IMR-90 (cell line): ENCODE measurements at regions not wholly inside any gene's neighbourhood (a gene's known extent, or its start where the extent isn't known, plus 50 kb on each side); places are given as distances from the start of the nearest gene placed in this dataset.

ENCODE experiments used
- ATAC-seq: fragments of 200-7000 bp; cut with Tn5 transposase; 2 replicates; pipeline ENCODE4 v1.9.1; 2020; ENCODE audit warnings: low read depth, mild to moderate bottlenecking, moderate library complexity
- BruUV-seq: library from RNA; stranded (reverse); fragments of 400-500 nt; replicated peaks from 2 replicates; lab custom pipeline; 2021; lab: Mats Ljungman, UMichigan
- CTCF ChIA-PET: fragments of 300-600 bp; formaldehyde crosslinking; extraction: SDS; loops from one replicate; lab custom pipeline; 2021; ENCODE audit warnings: antibody characterized with exemption; lab: Yijun Ruan, JAX
- POLR2A ChIA-PET: fragments of 300-600 bp; sonication (Branson Sonifier 250); formaldehyde crosslinking; loops from one replicate; lab custom pipeline; 2022; ENCODE audit warnings: antibody characterized with exemption; ENCODE audit not compliant: unreplicated experiment; lab: Charles Lee
- DNase-seq: peaks from one replicate; pipeline ENCODE4 v3.0.0; 2013
- H2AFZ ChIP-seq: replicated peaks from 2 replicates; pipeline ENCODE3; 2013; ENCODE audit warnings: low read length, mild to moderate bottlenecking; ENCODE audit not compliant: poor library complexity
- H2AK5ac ChIP-seq: 2 replicates; pipeline ENCODE4 v1.6.1; 2013; ENCODE audit warnings: low read depth, low read length, inconsistent platforms
- H2AK9ac ChIP-seq: replicated peaks from 2 replicates; pipeline ENCODE3; 2013; ENCODE audit warnings: mild to moderate bottlenecking, low read depth, low read length, moderate library complexity; ENCODE audit not compliant: poor library complexity
- H2BK120ac ChIP-seq: 2 replicates; pipeline ENCODE4 v1.6.1; 2013; ENCODE audit warnings: low read depth, low read length, inconsistent platforms
- H2BK15ac ChIP-seq: 3 replicates; pipeline ENCODE4 v1.6.1; 2013; ENCODE audit warnings: low read depth, low read length, inconsistent platforms
- H2BK20ac ChIP-seq: 2 replicates; pipeline ENCODE4 v1.6.1; 2013; ENCODE audit warnings: low read depth, mild to moderate bottlenecking, inconsistent platforms, low read length, moderate library complexity
- H2BK5ac ChIP-seq: 2 replicates; pipeline ENCODE4 v1.6.1; 2013; ENCODE audit warnings: mild to moderate bottlenecking, low read depth, low read length, inconsistent platforms; ENCODE audit not compliant: poor library complexity, severe bottlenecking
- H3K14ac ChIP-seq: replicated peaks from 2 replicates; pipeline ENCODE4 v1.6.1; 2013; ENCODE audit warnings: low read depth, low read length, inconsistent platforms
- H3K18ac ChIP-seq: 2 replicates; pipeline ENCODE4 v1.6.1; 2013; ENCODE audit warnings: low read depth, low read length, control low read depth
- H3K23ac ChIP-seq: 2 replicates; pipeline ENCODE4 v1.6.1; 2013; ENCODE audit warnings: low read depth, low read length, inconsistent platforms
- H3K27ac ChIP-seq: 2 replicates; pipeline ENCODE4 v1.5.1; 2013; ENCODE audit warnings: mild to moderate bottlenecking, control low read depth, low read length; ENCODE audit not compliant: insufficient read depth
- H3K27me3 ChIP-seq: 2 replicates; pipeline ENCODE4 v1.6.1; 2013; ENCODE audit warnings: low read length; ENCODE audit not compliant: control insufficient read depth, insufficient read depth
- H3K36me3 ChIP-seq: 2 replicates; pipeline ENCODE4 v1.6.1; 2013; ENCODE audit warnings: low read length, mixed read lengths; ENCODE audit not compliant: control insufficient read depth, insufficient read depth
- H3K4ac ChIP-seq: 2 replicates; pipeline ENCODE4 v1.6.1; 2013; ENCODE audit warnings: low read depth, low read length, inconsistent platforms
- H3K4me1 ChIP-seq: 2 replicates; pipeline ENCODE4 v1.6.1; 2013; ENCODE audit warnings: low read length, mixed read lengths; ENCODE audit not compliant: control insufficient read depth, insufficient read depth
- H3K4me2 ChIP-seq: 2 replicates; pipeline ENCODE4 v1.6.1; 2013; ENCODE audit warnings: low read depth, mild to moderate bottlenecking, control low read depth, low read length, moderate library complexity
- H3K4me3 ChIP-seq: 2 replicates; pipeline ENCODE4 v1.5.1; 2013; ENCODE audit warnings: low read depth, mild to moderate bottlenecking, control low read depth, low read length, moderate library complexity; ENCODE audit not compliant: insufficient read depth
- H3K56ac ChIP-seq: 2 replicates; pipeline ENCODE4 v1.6.1; 2013; ENCODE audit warnings: low read length, inconsistent platforms; ENCODE audit not compliant: insufficient read depth; ENCODE audit errors: extremely low read depth
- H3K79me1 ChIP-seq, 2 experiments: 2 replicates each; pipeline ENCODE4 v1.6.1; 2013; ENCODE audit warnings: low read length in 2 of 2, inconsistent platforms in 1 of 2, low read depth in 1 of 2
- H3K9ac ChIP-seq: 2 replicates; pipeline ENCODE4 v1.6.1; 2013; ENCODE audit warnings: low read depth, low read length, control low read depth
- H3K9me1 ChIP-seq: 2 replicates; pipeline ENCODE4 v1.6.1; 2013; ENCODE audit warnings: low read length, inconsistent platforms; ENCODE audit not compliant: insufficient read depth
- H3K9me3 ChIP-seq: 2 replicates; pipeline ENCODE4 v1.6.1; 2013; ENCODE audit warnings: low read length; ENCODE audit not compliant: control insufficient read depth, insufficient read depth
- H4K20me1 ChIP-seq: 2 replicates; pipeline ENCODE4 v1.6.1; 2013; ENCODE audit warnings: low read length, inconsistent platforms; ENCODE audit not compliant: insufficient read depth
- H4K5ac ChIP-seq: 2 replicates; pipeline ENCODE4 v1.6.1; 2013; ENCODE audit warnings: mild to moderate bottlenecking, low read depth, low read length, control low read depth
- H4K8ac ChIP-seq, 2 experiments: 2 replicates each; pipeline ENCODE4 v1.6.1; 2013; ENCODE audit warnings: low read depth in 2 of 2, low read length in 2 of 2, control low read depth in 1 of 2, inconsistent platforms in 1 of 2
- H4K91ac ChIP-seq: 2 replicates; pipeline ENCODE4 v1.6.1; 2013; ENCODE audit warnings: low read depth, low read length, inconsistent platforms; ENCODE audit not compliant: insufficient read depth
- BHLHE40 ChIP-seq: fragments of 150-350 bp; IDR thresholded peaks from 2 replicates; pipeline ENCODE4 v1.6.1; 2016; ENCODE audit warnings: mild to moderate bottlenecking, low read depth, low read length
- CTCF ChIP-seq: conservative IDR thresholded peaks from 2 replicates; pipeline ENCODE4 v1.5.1; 2012; ENCODE audit warnings: mild to moderate bottlenecking, low read depth, low read length, improper control_type of control experiment
- MAFK ChIP-seq: IDR thresholded peaks from 2 replicates; pipeline ENCODE4 v1.6.1; 2012; ENCODE audit warnings: low read depth, low read length, improper control_type of control experiment
- MAZ ChIP-seq: IDR thresholded peaks from 2 replicates; pipeline ENCODE4 v1.6.1; 2012; ENCODE audit warnings: low read depth, mild to moderate bottlenecking, low read length, improper control_type of control experiment, moderate library complexity, borderline replicate concordance
- NFE2L2 ChIP-seq: fragments of 150-350 bp; IDR thresholded peaks from 2 replicates; pipeline ENCODE4 v1.6.1; 2016; ENCODE audit warnings: low read depth, mild to moderate bottlenecking, low read length
- SMC3 ChIP-seq: fragments of 150-350 bp; IDR thresholded peaks from 2 replicates; pipeline ENCODE4 v1.6.1; 2016; ENCODE audit warnings: low read depth, mild to moderate bottlenecking, antibody characterized with exemption, low read length, moderate library complexity
- WGBS, 2 experiments: methylation state at CpG; one replicate each; pipeline versions ENCODE4 v1.1.5 to v1.1.7; 2013; ENCODE audit warnings: missing lambda C conversion rate in 2 of 2; ENCODE audit not compliant: insufficient read length in 1 of 2; ENCODE audit errors: extremely low coverage in 2 of 2; 5-methylcytosine and 5-hydroxymethylcytosine counted together
- dilution Hi-C: fragments of 300-500 bp; cut with HindIII; formaldehyde crosslinking; loops from one replicate; pipeline ENCODE4 v1.14.3; 2018; ENCODE audit warnings: low sequenced_read_pairs; ENCODE audit not compliant: unreplicated experiment
- in situ Hi-C: fragments of 300-500 bp; cut with MboI; formaldehyde crosslinking; loops from 3 replicates; pipeline ENCODE4 v1.14.3; 2019; ENCODE audit warnings: low sequenced_read_pairs, inconsistent platforms, mixed read lengths
- intact Hi-C: fragments of 100-400 bp; cut with micrococcal nuclease; formaldehyde crosslinking; loops from 2 replicates; pipeline ENCODE4 v1.10.0; 2022

- H2BK120ac ChIP-seq = no peak overlapping the region
- ATAC-seq (no peak), DNase-seq (no peak)
- H2BK5ac ChIP-seq = no peak overlapping the region
- H3K9ac ChIP-seq = no peak overlapping the region
- H3K14ac ChIP-seq = no peak overlapping the region
- no peak overlapping the region for H2AFZ ChIP-seq
- no peaks in the 10 kb centered on the region for H3K79me1 ChIP-seq
- no peaks in the 10 kb centered on the region for H3K36me3 ChIP-seq
- no peaks in the 10 kb centered on the region for H3K9me1 ChIP-seq
- peak overlapping the region; percentile 36 for H2AK9ac ChIP-seq
- H3K27ac ChIP-seq = no peak overlapping the region
- no peak overlapping the region for H2BK15ac ChIP-seq
- no peak overlapping the region for H3K23ac ChIP-seq
- no TSS peak for BruUV-seq
- no peaks in the 10 kb centered on the region for H3K4me1 ChIP-seq
- POLR2A ChIA-PET = no interaction called here
- H3K27me3 ChIP-seq = no peaks in the 10 kb centered on the region; the same call in 1 of the 2 replicates
- intact Hi-C loops (no loop called here), dilution Hi-C loops (no loop called here), in situ Hi-C loops (no loop called here)
- no peak overlapping the region for H4K5ac ChIP-seq
- H2AK5ac ChIP-seq = no peak overlapping the region
- no peak overlapping the region for H4K8ac ChIP-seq
- H3K18ac ChIP-seq = no peak overlapping the region
- no peak overlapping the region for H3K4me3 ChIP-seq
- H3K4ac ChIP-seq = no peak overlapping the region
- H2BK20ac ChIP-seq = no peak overlapping the region
- H4K20me1 ChIP-seq = no peaks in the 10 kb centered on the region
- CTCF ChIA-PET = no interaction called here
- no peaks in the 10 kb centered on the region for H3K9me3 ChIP-seq
- H4K91ac ChIP-seq = no peak overlapping the region
- TF ChIP-seq BHLHE40 (no peak), NFE2L2 (no peak), MAFK (no peak), MAZ (no peak), CTCF (no peak), SMC3 (no peak)
- no CpG with 5 or more reads among the region's 3 CpGs for WGBS, 2 experiments
- no peak overlapping the region; the same call in 1 of the 2 replicates for H3K56ac ChIP-seq
- H3K4me2 ChIP-seq = no peak overlapping the region
Observed at GRCh38 chr20:40630713-40631112, 58.3 kb downstream of the MAFB start.
